ENCODE measurements at regions not wholly inside any gene's neighbourhood (a gene's known extent, or its start where the extent isn't known, plus 50 kb on each side); places are given as distances from the start of the nearest gene placed in this dataset.
A peak's percentile ranks its signal among the peaks of the same experiment; 100 is the strongest.

GRCh38 chr7:25786936-25787335 lies 365.1 kb upstream of the NFE2L3 start:
- DNase-seq (ENCODE audit: low spot score in 2 of 2): no peak
- no peaks in the 10 kb centered on the region for H3K36me3 ChIP-seq
- H3K9me3 ChIP-seq: no peaks in the 10 kb centered on the region
- no peak for TF ChIP-seq POLR2A (IDR thresholded peaks at IDR 0.05)
- TF ChIP-seq POLR2AphosphoS5 (IDR thresholded peaks at IDR 0.05): no peak
- TF ChIP-seq CTCF (IDR thresholded peaks at IDR 0.05): no peak
- peak overlapping the region in 1 of 2 donors; percentile 26 for H3K27ac ChIP-seq
- H3K27me3 ChIP-seq: no peaks in the 10 kb centered on the region
- no peak overlapping the region for H3K4me3 ChIP-seq
- intact Hi-C loops (cut with DNase I; ENCODE audit: low total_unique reads): no loop called here
- no peaks in the 10 kb centered on the region for H3K4me1 ChIP-seq

GRCh38 chr7:25787336-25787735 lies 364.7 kb upstream of the NFE2L3 start:
- Histone ChIP-seq H3K4me3 (no peak overlapping the region), H3K27ac (peak overlapping the region in 1 of 2 donors; percentile 26), H3K27me3 (no peaks in the 10 kb centered on the region), H3K9me3 (no peaks in the 10 kb centered on the region), H3K4me1 (no peaks in the 10 kb centered on the region), H3K36me3 (no peaks in the 10 kb centered on the region)
- intact Hi-C loops (cut with DNase I; ENCODE audit: low total_unique reads): no loop called here
- TF ChIP-seq POLR2AphosphoS5 (IDR thresholded peaks at IDR 0.05) (no peak), POLR2A (IDR thresholded peaks at IDR 0.05) (no peak), CTCF (IDR thresholded peaks at IDR 0.05) (no peak)
- DNase-seq (ENCODE audit: low spot score in 2 of 2): no peak

GRCh38 chr7:25788371-25788770 lies 363.6 kb upstream of the NFE2L3 start:
- no peak overlapping the region for H3K27ac ChIP-seq
- no peaks in the 10 kb centered on the region for H3K9me3 ChIP-seq
- H3K4me1 ChIP-seq: no peaks in the 10 kb centered on the region

GRCh38 chr7:25788961-25789620 lies 362.9 kb upstream of the NFE2L3 start:
- intact Hi-C loops (cut with DNase I; ENCODE audit: low total_unique reads): no loop called here
- Histone ChIP-seq H3K9me3 (no peaks in the 10 kb centered on the region), H3K27ac (no peak overlapping the region), H3K4me3 (no peak overlapping the region), H3K4me1 (no peaks in the 10 kb centered on the region), H3K27me3 (no peaks in the 10 kb centered on the region), H3K36me3 (no peaks in the 10 kb centered on the region)
- no peak for TF ChIP-seq POLR2A (IDR thresholded peaks at IDR 0.05)
- DNase-seq (ENCODE audit: low spot score in 2 of 2): no peak

More at GRCh38 chr7:25788371-25788770, 363.6 kb upstream of the NFE2L3 start:
- DNase-seq (ENCODE audit: low spot score in 2 of 2): no peak
- TF ChIP-seq CTCF (IDR thresholded peaks at IDR 0.05) (no peak), POLR2AphosphoS5 (IDR thresholded peaks at IDR 0.05) (no peak), POLR2A (IDR thresholded peaks at IDR 0.05) (no peak)
- intact Hi-C loops (cut with DNase I; ENCODE audit: low total_unique reads): no loop called here
- Histone ChIP-seq H3K4me3 (no peak overlapping the region), H3K36me3 (no peaks in the 10 kb centered on the region), H3K27me3 (no peaks in the 10 kb centered on the region)

GRCh38 chr7:25789701-25790640 lies 362.0 kb upstream of the NFE2L3 start:
- no peak for TF ChIP-seq CTCF (IDR thresholded peaks at IDR 0.05)
- TF ChIP-seq POLR2AphosphoS5 (IDR thresholded peaks at IDR 0.05): no peak
- TF ChIP-seq POLR2A (IDR thresholded peaks at IDR 0.05): no peak
- Histone ChIP-seq H3K9me3 (no peaks in the 10 kb centered on the region), H3K4me1 (no peaks in the 10 kb centered on the region), H3K27me3 (no peaks in the 10 kb centered on the region), H3K4me3 (no peak overlapping the region), H3K36me3 (no peaks in the 10 kb centered on the region), H3K27ac (no peak overlapping the region)
- intact Hi-C loops (cut with DNase I; ENCODE audit: low total_unique reads): no loop called here
- DNase-seq (ENCODE audit: low spot score in 2 of 2): no peak

Measured in breast epithelium (tissue), 4 donors.